ENCODE measurements at regions not wholly inside any gene's neighbourhood (a gene's known extent, or its start where the extent isn't known, plus 50 kb on each side); places are given as distances from the start of the nearest gene placed in this dataset.

GRCh38 chr4:23741681-23742191, 148.1 kb downstream of the PPARGC1A start:
- DNase-seq: no peak

GRCh38 chr4:23737571-23737970, 152.3 kb downstream of the PPARGC1A start:
- no peak for DNase-seq

- no peak for DNase-seq
Observed at GRCh38 chr4:23736466-23736865, 153.4 kb downstream of the PPARGC1A start.

- DNase-seq: no peak
Observed at GRCh38 chr4:23734000-23734399, 155.8 kb downstream of the PPARGC1A start.

GRCh38 chr4:23733476-23733875, 156.4 kb downstream of the PPARGC1A start:
- DNase-seq: no peak

GRCh38 chr4:23730998-23731397, 158.8 kb downstream of the PPARGC1A start:
- DNase-seq: no peak

GRCh38 chr4:23728971-23729370, 160.9 kb downstream of the PPARGC1A start:
- no peak for DNase-seq

- DNase-seq: no peak
Observed at GRCh38 chr4:23728393-23728792, 161.5 kb downstream of the PPARGC1A start.

- no peak for DNase-seq
Observed at GRCh38 chr4:23720556-23720955, 169.3 kb downstream of the PPARGC1A start.

GRCh38 chr4:23718435-23718834, 171.4 kb downstream of the PPARGC1A start:
- DNase-seq: no peak

GRCh38 chr4:23717528-23718248, 172.2 kb downstream of the PPARGC1A start:
- no peak for DNase-seq

GRCh38 chr4:23710298-23710697, 179.5 kb downstream of the PPARGC1A start:
- DNase-seq: no peak

GRCh38 chr4:23707652-23708026, 182.2 kb downstream of the PPARGC1A start:
- no peak for DNase-seq

- no peak for DNase-seq
Observed at GRCh38 chr4:23706972-23707651, 182.7 kb downstream of the PPARGC1A start.

GRCh38 chr4:23700197-23700596, 189.7 kb downstream of the PPARGC1A start:
- DNase-seq: no peak

GRCh38 chr4:23697722-23698121, 192.1 kb downstream of the PPARGC1A start:
- DNase-seq: peak; percentile 2

- DNase-seq: no peak
Observed at GRCh38 chr4:23697001-23697528, 192.8 kb downstream of the PPARGC1A start.

- no peak for DNase-seq
Observed at GRCh38 chr4:23686169-23686897, 203.5 kb downstream of the PPARGC1A start.

- no peak for DNase-seq
Observed at GRCh38 chr4:23685471-23685870, 204.4 kb downstream of the PPARGC1A start.

- no peak for DNase-seq
Observed at GRCh38 chr4:23680671-23681518, 209.0 kb downstream of the PPARGC1A start.

- DNase-seq: no peak
Observed at GRCh38 chr4:23674694-23675093, 215.2 kb downstream of the PPARGC1A start.

GRCh38 chr4:23667659-23668058, 222.2 kb downstream of the PPARGC1A start:
- DNase-seq: no peak

All from occipital lobe (tissue), 1 donor.